H9 (cell line): ENCODE measurements at regions not wholly inside any gene's neighbourhood (a gene's known extent, or its start where the extent isn't known, plus 50 kb on each side); places are given as distances from the start of the nearest gene placed in this dataset.

ENCODE experiments used
- DNase-seq: peaks from one replicate; pipeline ENCODE4 v3.0.0-alpha.2; 2017
- H2AFZ ChIP-seq: one replicate; pipeline ENCODE4 v1.6.1; 2013; ENCODE audit warnings: mild to moderate bottlenecking, low read length, control low read depth, moderate library complexity
- H2AK5ac ChIP-seq: 2 replicates; pipeline ENCODE4 v1.6.1; 2013; ENCODE audit warnings: low read length, control low read depth, mixed read lengths; ENCODE audit not compliant: insufficient read length
- H2BK120ac ChIP-seq: one replicate; pipeline ENCODE4 v1.6.1; 2013; ENCODE audit warnings: low read depth, mild to moderate bottlenecking, low read length, control low read depth, inconsistent platforms; ENCODE audit not compliant: poor library complexity, severe bottlenecking
- H2BK12ac ChIP-seq: 2 replicates; pipeline ENCODE4 v1.6.1; 2013; ENCODE audit warnings: low read length, control low read depth, mixed read lengths, low read depth; ENCODE audit not compliant: insufficient read length
- H2BK15ac ChIP-seq: 2 replicates; pipeline ENCODE4 v1.6.1; 2013; ENCODE audit warnings: low read depth, low read length, control low read depth
- H2BK20ac ChIP-seq: one replicate; pipeline ENCODE4 v1.6.1; 2013; ENCODE audit warnings: low read depth, mild to moderate bottlenecking, low read length, control low read depth, inconsistent platforms; ENCODE audit not compliant: poor library complexity, severe bottlenecking
- H2BK5ac ChIP-seq: 2 replicates; pipeline ENCODE4 v1.6.1; 2013; ENCODE audit warnings: low read length, control low read depth, mixed read lengths; ENCODE audit not compliant: insufficient read length
- H3K14ac ChIP-seq: 2 replicates; pipeline ENCODE4 v1.6.1; 2013; ENCODE audit warnings: low read length, control low read depth; ENCODE audit not compliant: insufficient read depth
- H3K18ac ChIP-seq: 2 replicates; pipeline ENCODE4 v1.6.1; 2013; ENCODE audit warnings: low read depth, mild to moderate bottlenecking, mixed read lengths, low read length, control low read depth; ENCODE audit not compliant: insufficient read length
- H3K23ac ChIP-seq: 2 replicates; pipeline ENCODE4 v1.6.1; 2013; ENCODE audit warnings: low read length, control low read depth, mixed read lengths, low read depth; ENCODE audit not compliant: insufficient read length
- H3K23me2 ChIP-seq: 2 replicates; pipeline ENCODE4 v1.6.1; 2013; ENCODE audit warnings: low read depth, mild to moderate bottlenecking, mixed read lengths, low read length, control low read depth; ENCODE audit not compliant: insufficient read length, poor library complexity, severe bottlenecking
- H3K27ac ChIP-seq: 2 replicates; pipeline ENCODE4 v1.5.1; 2013; ENCODE audit warnings: low read length, control low read depth, mixed read lengths, low read depth; ENCODE audit not compliant: insufficient read length
- H3K27me3 ChIP-seq: 2 replicates; pipeline ENCODE4 v1.6.1; 2013; ENCODE audit warnings: low read length, control low read depth, inconsistent platforms; ENCODE audit not compliant: insufficient read depth
- H3K4ac ChIP-seq: 2 replicates; pipeline ENCODE4 v1.6.1; 2013; ENCODE audit warnings: low read depth, mild to moderate bottlenecking, control low read depth, inconsistent platforms, low read length, moderate library complexity
- H3K4me1 ChIP-seq: 2 replicates; pipeline ENCODE4 v1.6.1; 2013; ENCODE audit warnings: low read length, control low read depth, inconsistent platforms; ENCODE audit not compliant: insufficient read depth
- H3K4me2 ChIP-seq: 2 replicates; pipeline ENCODE4 v1.6.1; 2013; ENCODE audit warnings: low read length, control low read depth, mixed read lengths; ENCODE audit not compliant: insufficient read length, insufficient read depth
- H3K56ac ChIP-seq: 2 replicates; pipeline ENCODE4 v1.6.1; 2013; ENCODE audit warnings: low read depth, mild to moderate bottlenecking, mixed read lengths, low read length, control low read depth; ENCODE audit not compliant: insufficient read length
- H3K79me1 ChIP-seq: 2 replicates; pipeline ENCODE4 v1.6.1; 2013; ENCODE audit warnings: low read depth, mild to moderate bottlenecking, moderate library complexity, low read length, control low read depth, inconsistent platforms; ENCODE audit not compliant: insufficient read depth, poor library complexity, severe bottlenecking
- H3K79me2 ChIP-seq: 2 replicates; pipeline ENCODE4 v1.6.1; 2013; ENCODE audit warnings: low read length, control low read depth, inconsistent platforms; ENCODE audit not compliant: insufficient read depth
- H3K9ac ChIP-seq: 2 replicates; pipeline ENCODE4 v1.6.1; 2013; ENCODE audit warnings: low read length, control low read depth, mixed read lengths; ENCODE audit not compliant: insufficient read length; ENCODE audit errors: extremely low read depth
- H3K9me3 ChIP-seq: one replicate; pipeline ENCODE4 v1.6.1; 2013; ENCODE audit warnings: low read depth, low read length, inconsistent platforms; ENCODE audit not compliant: control insufficient read depth
- H3T11ph ChIP-seq: one replicate; pipeline ENCODE4 v1.6.1; 2013; ENCODE audit warnings: mild to moderate bottlenecking, low read length, control low read depth, inconsistent platforms
- H4K20me1 ChIP-seq: one replicate; pipeline ENCODE4 v1.6.1; 2013; ENCODE audit not compliant: control insufficient read depth, insufficient read length, insufficient read depth
- H4K5ac ChIP-seq: 2 replicates; pipeline ENCODE4 v1.6.1; 2013; ENCODE audit warnings: low read depth, mild to moderate bottlenecking, mixed read lengths, low read length, control low read depth; ENCODE audit not compliant: insufficient read length
- H4K8ac ChIP-seq: replicated peaks from 2 replicates; pipeline ENCODE4 v1.6.1; 2013; ENCODE audit warnings: low read length, control low read depth, mixed read lengths, low read depth; ENCODE audit not compliant: insufficient read length
- H4K91ac ChIP-seq: 2 replicates; pipeline ENCODE4 v1.6.1; 2013; ENCODE audit warnings: low read depth, mild to moderate bottlenecking, moderate library complexity, mixed read lengths, low read length, control low read depth; ENCODE audit not compliant: insufficient read length
- H3K27ac Mint-ChIP-seq, 3 experiments: 2 replicates in 2 of 3; 3 replicates in 1 of 3; pipeline ENCODE4 v1.8.0; 2020 to 2021; ENCODE audit warnings: mixed read lengths in 3 of 3, mild to moderate bottlenecking in 1 of 3, moderate library complexity in 1 of 3
- H3K27me3 Mint-ChIP-seq: 2 replicates; pipeline ENCODE4 v1.8.0; 2021; ENCODE audit warnings: low read depth, mild to moderate bottlenecking, moderate library complexity, mixed read lengths
- H3K36me3 Mint-ChIP-seq, 3 experiments: 2 replicates in 2 of 3; 3 replicates in 1 of 3; pipeline ENCODE4 v1.8.0; 2020 to 2021; ENCODE audit warnings: low read depth in 3 of 3, mixed read lengths in 3 of 3; ENCODE audit not compliant: insufficient read depth in 1 of 3
- H3K4me1 Mint-ChIP-seq, 2 experiments: 2 replicates each; pipeline ENCODE4 v1.8.0; 2020; ENCODE audit warnings: mixed read lengths in 2 of 2
- H3K4me3 Mint-ChIP-seq, 2 experiments: 2 replicates in 1 of 2; 3 replicates in 1 of 2; pipeline ENCODE4 v1.8.0; 2020 to 2021; ENCODE audit warnings: mild to moderate bottlenecking in 2 of 2, mixed read lengths in 2 of 2, moderate library complexity in 1 of 2
- H3K9me3 Mint-ChIP-seq, 2 experiments: 2 replicates in 1 of 2; 3 replicates in 1 of 2; pipeline ENCODE4 v1.8.0; 2020; ENCODE audit warnings: mild to moderate bottlenecking in 2 of 2, mixed read lengths in 2 of 2, moderate library complexity in 1 of 2
- CTCF ChIP-seq: fragments of 200-600 bp; sonication (generic); conservative IDR thresholded peaks from 3 replicates; pipeline ENCODE4 v1.8.0; 2021; ENCODE audit warnings: antibody characterized with exemption, mild to moderate bottlenecking
- WGBS: extraction: QIAGEN DNeasy Blood & Tissue Kit; methylation state at CpG from one replicate; pipeline ENCODE4 v1.1.7; 2013; ENCODE audit warnings: missing lambda C conversion rate, low lambda C conversion rate, mixed read lengths; ENCODE audit not compliant: insufficient read length; ENCODE audit errors: extremely low coverage; 5-methylcytosine and 5-hydroxymethylcytosine counted together

DNA sequence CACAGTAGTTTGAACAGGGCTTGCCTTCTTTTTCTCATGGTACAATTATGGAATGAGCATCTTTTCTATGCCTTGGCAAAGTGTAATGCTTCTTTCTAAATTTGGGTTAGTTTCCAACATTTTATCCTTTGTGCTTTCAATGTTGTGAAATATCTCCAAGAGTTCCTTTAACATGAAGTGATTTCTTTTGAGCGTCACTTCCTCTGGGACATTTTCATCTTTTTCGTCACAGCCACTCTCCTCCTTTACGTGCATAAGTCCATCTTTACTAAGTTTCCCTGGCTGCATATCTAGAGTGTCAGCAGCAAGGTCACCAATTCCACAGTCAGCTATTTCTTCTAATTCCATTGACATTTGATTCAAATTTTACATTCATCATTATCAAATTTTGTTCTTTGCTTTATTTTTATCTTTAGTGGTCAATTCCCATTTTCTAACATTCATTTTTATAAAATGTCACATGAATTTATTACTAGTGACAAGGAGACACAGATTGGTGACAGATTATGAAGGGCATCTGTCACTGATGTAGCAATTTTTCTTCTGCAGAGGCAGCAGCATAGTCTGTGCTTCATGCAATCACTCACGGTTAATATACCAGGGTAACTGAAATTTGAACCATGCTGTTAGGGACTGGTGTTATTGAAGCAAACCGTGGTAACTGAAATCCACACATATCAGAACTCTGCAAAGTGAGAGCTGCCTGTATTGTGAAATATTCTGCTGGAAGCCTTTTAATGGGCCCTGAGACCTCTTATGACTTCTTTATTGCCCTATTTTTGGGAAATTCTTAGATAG is 126.5 kb upstream of the THBS1 start:
- no peak overlapping the region for H3K27ac ChIP-seq
- H2AK5ac ChIP-seq, result no peak overlapping the region

More for the DNA sequence above, 126.5 kb upstream of the THBS1 start:
- Histone ChIP-seq H3K23ac (no peak overlapping the region), H4K91ac (no peak overlapping the region), H3K79me2 (no peaks in the 10 kb centered on the region), H2BK15ac (no peak overlapping the region), H4K8ac (no peak overlapping the region), H2BK5ac (no peak overlapping the region), H2BK120ac (no peak overlapping the region), H4K5ac (no peak overlapping the region), H2AFZ (no peak overlapping the region), H3K4ac (no peak overlapping the region), H3K18ac (no peak overlapping the region), H2BK20ac (no peak overlapping the region), H3K27me3 (no peaks in the 10 kb centered on the region), H3K9ac (no peak overlapping the region), H3K9me3 (no peaks in the 10 kb centered on the region), H3K23me2 (no peaks in the 10 kb centered on the region), H3K4me2 (no peak overlapping the region), H3T11ph (no peak overlapping the region), H3K14ac (no peak overlapping the region), H2BK12ac (no peak overlapping the region), H3K56ac (no peak overlapping the region), H3K79me1 (no peaks in the 10 kb centered on the region), H4K20me1 (no peaks in the 10 kb centered on the region), H3K4me1 (no peaks in the 10 kb centered on the region)
- Mint-ChIP-seq H3K27me3 (peaks cover 3% of the 10 kb centered on the region), H3K4me1 (no peaks in the 10 kb centered on the region; a peak in 1 of 4 replicates), H3K4me3 (no peak overlapping the region), H3K9me3 (peaks cover 15% of the 10 kb centered on the region in 2 experiments), H3K27ac (no peak overlapping the region), H3K36me3 (peaks cover 0 to 15% (median 5%) of the 10 kb centered on the region in 3 experiments; a peak in 4 of 7 replicates)
- DNase-seq, result no peak
- WGBS, result no CpG with 5 or more reads among the region's 5 CpGs
- TF ChIP-seq CTCF, result no peak
